T-helper 17 cell (primary cell): ENCODE measurements at regions not wholly inside any gene's neighbourhood (a gene's known extent, or its start where the extent isn't known, plus 50 kb on each side); places are given as distances from the start of the nearest gene placed in this dataset.

Experiments
- ATAC-seq: fragments of 150-1000 bp; cut with Tn5 transposase; 2 replicates; pipeline ENCODE4 v1.10.0; 2021; ENCODE audit warnings: mild to moderate bottlenecking, moderate library complexity
- DNase-seq, 3 donors: peaks; one replicate each; pipeline versions ENCODE4 v3.0.0 to v3.0.0-alpha.2; 2020 to 2021
- H3K9me3 ChIP-seq: one replicate; pipeline ENCODE4 v1.7.0; 2013; ENCODE audit warnings: low read length, mild to moderate bottlenecking; ENCODE audit not compliant: control insufficient read depth, poor library complexity, severe bottlenecking
- H3K27ac Mint-ChIP-seq: one replicate; pipeline ENCODE4 v1.8.0; 2022; ENCODE audit warnings: mild to moderate bottlenecking, moderate library complexity, mixed read lengths
- H3K27me3 Mint-ChIP-seq: one replicate; pipeline ENCODE4 v1.8.0; 2022; ENCODE audit warnings: mixed read lengths
- H3K36me3 Mint-ChIP-seq: one replicate; pipeline ENCODE4 v1.8.0; 2022; ENCODE audit warnings: low read depth, mixed read lengths
- H3K4me1 Mint-ChIP-seq: one replicate; pipeline ENCODE4 v1.8.0; 2022; ENCODE audit warnings: mild to moderate bottlenecking, mixed read lengths
- H3K4me3 Mint-ChIP-seq: one replicate; pipeline ENCODE4 v1.8.0; 2022; ENCODE audit warnings: mild to moderate bottlenecking, moderate library complexity, mixed read lengths

GRCh38 chr15:69595009-69595791, 142.6 kb downstream of the RPLP1 start:
- Mint-ChIP-seq H3K27me3 (peaks cover 44% of the 10 kb centered on the region), H3K27ac (no peak overlapping the region), H3K4me3 (no peak overlapping the region), H3K36me3 (peaks cover 6% of the 10 kb centered on the region), H3K4me1 (peaks cover 12% of the 10 kb centered on the region)
- ATAC-seq (no peak), DNase-seq (no peak)
- H3K9me3 ChIP-seq, result no peaks in the 10 kb centered on the region

DNA sequence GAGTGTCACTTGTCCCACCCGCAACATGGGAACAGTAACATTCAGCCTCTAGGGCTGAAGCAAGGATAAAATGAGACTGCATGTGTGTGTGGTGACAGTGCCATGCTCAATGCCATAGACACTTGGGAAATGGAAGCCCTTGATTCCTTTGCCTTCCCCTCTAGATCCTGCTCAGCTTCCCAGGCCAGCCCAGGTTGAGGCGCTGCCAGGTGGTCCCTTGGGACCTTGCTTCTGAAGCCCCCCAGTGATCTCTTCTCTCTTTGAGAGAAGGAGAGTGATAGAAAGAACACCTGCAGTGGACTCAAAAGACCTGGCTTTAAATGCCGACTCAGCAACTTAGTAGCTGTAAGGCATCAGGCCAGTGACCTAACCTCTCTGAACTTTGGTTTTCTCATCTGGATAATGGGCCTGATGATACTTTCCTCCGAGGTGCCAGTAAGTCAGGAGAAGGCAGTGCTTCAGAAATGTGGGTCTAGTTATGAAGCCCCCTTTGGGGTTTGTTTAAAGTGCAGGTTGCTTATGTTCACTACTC, 144.5 kb downstream of the RPLP1 start:
- Mint-ChIP-seq H3K4me1 (peaks cover 5% of the 10 kb centered on the region), H3K27ac (no peak overlapping the region), H3K27me3 (peaks cover 44% of the 10 kb centered on the region), H3K36me3 (peaks cover 6% of the 10 kb centered on the region), H3K4me3 (no peak overlapping the region)
- no peak for DNase-seq
- H3K9me3 ChIP-seq, result no peaks in the 10 kb centered on the region
- ATAC-seq, result no peak

DNA sequence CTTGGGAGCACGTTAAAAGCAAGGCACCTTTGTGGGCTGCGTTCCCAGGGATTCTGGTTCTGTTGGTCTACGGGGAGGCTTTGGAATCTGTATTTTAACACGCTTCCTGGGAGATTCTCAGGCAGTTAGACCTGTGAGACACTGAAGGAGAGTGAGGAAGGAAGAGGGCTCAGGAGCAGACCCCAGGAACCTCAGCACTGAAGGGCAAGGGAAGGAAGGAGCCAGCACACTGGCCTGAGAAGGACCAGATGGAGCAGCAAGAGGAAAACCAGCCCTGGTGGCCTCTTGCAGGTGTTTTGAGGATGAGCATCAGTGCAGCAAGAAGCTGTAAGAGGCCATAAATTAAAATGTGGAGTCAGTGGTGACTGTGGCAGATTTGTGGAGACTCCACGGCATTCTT, 146.7 kb downstream of the RPLP1 start:
- no peaks in the 10 kb centered on the region for H3K9me3 ChIP-seq
- ATAC-seq (no peak), DNase-seq (no peak)
- H3K4me3 Mint-ChIP-seq, result no peak overlapping the region
- peaks cover 48% of the 10 kb centered on the region for H3K27me3 Mint-ChIP-seq
- peaks cover 9% of the 10 kb centered on the region for H3K36me3 Mint-ChIP-seq
- H3K27ac Mint-ChIP-seq, result peak overlapping the region; percentile 83
- H3K4me1 Mint-ChIP-seq, result peaks cover 7% of the 10 kb centered on the region

DNA sequence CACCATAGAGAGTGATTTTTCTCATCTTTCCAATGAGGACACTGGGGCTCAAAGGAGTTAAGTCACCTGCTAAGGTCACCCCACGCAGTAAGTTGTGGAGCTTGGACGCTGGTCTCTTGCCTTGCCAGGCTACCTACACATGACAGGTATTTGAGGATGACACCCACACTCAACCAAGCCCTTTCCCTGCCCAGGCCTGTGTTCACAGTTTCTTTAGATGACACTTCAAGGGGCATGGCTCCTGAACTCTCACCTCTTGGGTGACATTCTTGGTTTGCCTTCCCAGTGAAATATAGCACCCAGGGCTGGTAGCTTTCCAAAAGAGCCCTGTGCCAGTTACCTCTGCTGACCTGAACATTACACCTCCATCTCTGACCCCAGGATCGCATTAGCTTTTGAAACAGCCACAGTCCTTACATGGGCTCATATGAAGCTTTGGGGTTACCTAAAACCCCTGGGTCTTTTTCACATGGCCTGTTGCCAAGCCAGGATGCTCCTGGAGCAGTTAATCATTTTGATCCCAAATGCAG, 148.0 kb downstream of the RPLP1 start:
- ATAC-seq, result no peak
- H3K27me3 Mint-ChIP-seq, result peaks cover 40% of the 10 kb centered on the region
- no peaks in the 10 kb centered on the region for H3K9me3 ChIP-seq
- H3K27ac Mint-ChIP-seq, result no peak overlapping the region
- peaks cover 9% of the 10 kb centered on the region for H3K36me3 Mint-ChIP-seq
- DNase-seq, result no peak
- H3K4me3 Mint-ChIP-seq, result no peak overlapping the region
- peaks cover 8% of the 10 kb centered on the region for H3K4me1 Mint-ChIP-seq

- ATAC-seq, result no peak
- no peak overlapping the region for H3K4me3 Mint-ChIP-seq
- no peaks in the 10 kb centered on the region for H3K9me3 ChIP-seq
- peaks cover 6% of the 10 kb centered on the region for H3K36me3 Mint-ChIP-seq
- H3K4me1 Mint-ChIP-seq, result peaks cover 16% of the 10 kb centered on the region
- H3K27ac Mint-ChIP-seq, result no peak overlapping the region
- H3K27me3 Mint-ChIP-seq, result peaks cover 29% of the 10 kb centered on the region
- DNase-seq, result no peak
Measured at GRCh38 chr15:69601711-69602504, 149.3 kb downstream of the RPLP1 start.

GRCh38 chr15:69602921-69603320, 150.3 kb downstream of the RPLP1 start:
- DNase-seq (no peak), ATAC-seq (no peak)
- Mint-ChIP-seq H3K4me1 (peaks cover 16% of the 10 kb centered on the region), H3K27ac (no peak overlapping the region), H3K4me3 (no peak overlapping the region), H3K36me3 (peaks cover 3% of the 10 kb centered on the region), H3K27me3 (peaks cover 23% of the 10 kb centered on the region)
- no peaks in the 10 kb centered on the region for H3K9me3 ChIP-seq

DNA sequence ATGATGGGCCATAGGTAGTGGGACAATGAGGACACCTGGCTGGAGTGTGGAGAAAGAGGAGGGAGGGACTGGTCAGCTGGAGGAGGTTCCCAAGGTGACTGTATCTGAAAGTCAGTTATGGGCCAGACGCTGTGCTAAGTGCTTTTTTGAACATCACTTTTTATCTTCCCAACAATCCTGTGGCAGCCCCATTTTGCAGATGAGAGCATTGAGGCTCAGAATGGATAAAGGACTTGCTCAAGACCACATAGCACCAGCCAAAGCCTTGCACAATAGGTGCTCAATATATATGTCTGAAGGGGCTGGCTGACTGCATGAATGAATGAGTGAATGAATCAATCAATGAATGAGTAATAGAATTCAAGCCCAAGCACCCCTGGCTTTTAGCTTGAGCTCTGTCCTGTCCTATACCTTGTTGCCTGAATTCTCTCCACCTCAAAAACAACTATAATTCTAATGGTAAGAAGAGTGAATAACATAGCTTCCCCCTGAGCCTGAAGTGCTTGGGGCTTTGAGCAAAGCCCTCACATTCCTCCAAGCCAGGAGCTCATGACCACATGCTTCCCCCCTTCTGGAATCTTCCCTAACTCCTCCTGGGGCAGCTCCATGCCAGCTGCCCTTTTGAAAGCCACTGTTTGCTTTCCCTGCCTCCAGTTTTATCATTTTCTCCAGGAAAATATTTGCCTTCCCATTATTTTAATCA, 150.9 kb downstream of the RPLP1 start:
- no peak for ATAC-seq
- no peak overlapping the region for H3K4me3 Mint-ChIP-seq

DNA sequence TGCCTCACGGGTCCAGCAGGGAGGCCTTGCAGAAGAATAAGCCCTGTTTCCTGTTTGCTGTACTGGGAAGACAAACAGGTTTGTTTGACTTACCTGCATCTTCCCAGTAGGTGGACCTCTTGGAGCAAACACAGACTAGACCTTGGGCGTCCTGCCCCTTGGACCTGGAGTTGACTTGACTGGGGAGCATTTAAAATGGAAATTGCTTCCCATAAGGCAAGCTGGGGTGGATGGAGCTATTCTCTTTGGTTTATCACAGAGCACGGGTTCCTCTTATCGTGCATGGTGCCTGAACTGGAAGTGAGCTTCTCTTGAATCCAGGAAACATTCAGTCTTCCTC, 151.4 kb downstream of the RPLP1 start:
- H3K9me3 ChIP-seq, result no peaks in the 10 kb centered on the region
- ATAC-seq (no peak), DNase-seq (no peak)
- Mint-ChIP-seq H3K36me3 (peaks cover 3% of the 10 kb centered on the region), H3K27ac (no peak overlapping the region), H3K4me1 (peaks cover 16% of the 10 kb centered on the region), H3K27me3 (peaks cover 12% of the 10 kb centered on the region), H3K4me3 (no peak overlapping the region)

More for the DNA sequence above, 150.9 kb downstream of the RPLP1 start:
- peaks cover 3% of the 10 kb centered on the region for H3K36me3 Mint-ChIP-seq
- no peak overlapping the region for H3K27ac Mint-ChIP-seq
- H3K27me3 Mint-ChIP-seq, result peaks cover 17% of the 10 kb centered on the region
- H3K4me1 Mint-ChIP-seq, result peaks cover 16% of the 10 kb centered on the region
- H3K9me3 ChIP-seq, result no peaks in the 10 kb centered on the region
- DNase-seq, result no peak

DNA sequence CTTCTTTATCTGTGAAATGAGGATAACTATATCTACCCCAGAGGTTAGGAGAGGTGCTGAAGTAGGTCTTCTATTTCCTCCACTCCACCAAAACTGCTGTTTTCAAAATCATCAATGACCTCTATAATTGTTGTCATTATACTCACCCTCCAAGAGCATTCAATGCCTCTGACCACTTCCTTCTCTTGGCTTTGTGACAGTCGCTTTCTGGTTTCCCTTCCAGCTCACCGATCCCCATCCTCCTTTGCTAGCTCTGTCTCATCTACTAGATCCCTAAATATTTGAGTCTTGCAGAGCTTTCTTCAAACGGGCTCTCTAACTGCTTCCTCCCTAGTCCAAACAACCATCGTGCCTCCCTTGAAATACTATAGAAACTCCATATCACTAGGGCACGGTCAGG, 153.5 kb downstream of the RPLP1 start:
- no peak for ATAC-seq
- no peaks in the 10 kb centered on the region for H3K9me3 ChIP-seq
- peaks cover 5% of the 10 kb centered on the region for H3K36me3 Mint-ChIP-seq
- no peak overlapping the region for H3K27ac Mint-ChIP-seq
- peaks cover 7% of the 10 kb centered on the region for H3K27me3 Mint-ChIP-seq
- H3K4me1 Mint-ChIP-seq, result peaks cover 14% of the 10 kb centered on the region
- H3K4me3 Mint-ChIP-seq, result no peak overlapping the region
- DNase-seq, result no peak

- Mint-ChIP-seq H3K4me1 (peaks cover 14% of the 10 kb centered on the region), H3K4me3 (no peak overlapping the region), H3K27me3 (peaks cover 7% of the 10 kb centered on the region), H3K36me3 (peaks cover 5% of the 10 kb centered on the region), H3K27ac (no peak overlapping the region)
- ATAC-seq (no peak), DNase-seq (no peak)
- H3K9me3 ChIP-seq, result no peaks in the 10 kb centered on the region
Measured at GRCh38 chr15:69606921-69607500, 154.4 kb downstream of the RPLP1 start.

DNA sequence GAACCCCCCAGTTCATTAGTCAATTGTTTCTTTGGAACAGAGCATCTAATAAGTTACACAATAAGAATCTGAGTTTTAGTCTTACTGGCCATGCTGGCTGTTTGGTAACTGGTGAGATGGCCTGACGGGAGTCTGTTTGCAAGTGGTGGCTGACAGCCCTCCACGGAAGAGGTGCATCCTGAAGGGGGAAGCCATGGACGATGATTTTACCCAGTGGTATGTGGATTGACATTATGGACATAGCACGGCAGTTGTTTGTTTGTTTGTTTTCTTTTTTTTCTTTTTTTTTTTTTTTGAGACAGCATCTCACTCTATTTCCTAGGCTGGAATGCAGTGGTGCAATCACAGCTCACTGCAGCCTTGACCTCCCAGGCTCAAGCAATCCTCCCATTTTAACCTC, 156.0 kb downstream of the RPLP1 start:
- Mint-ChIP-seq H3K4me3 (no peak overlapping the region), H3K27ac (no peak overlapping the region), H3K4me1 (peaks cover 11% of the 10 kb centered on the region), H3K27me3 (no peaks in the 10 kb centered on the region), H3K36me3 (peaks cover 2% of the 10 kb centered on the region)
- DNase-seq, result no peak
- ATAC-seq, result no peak
- no peaks in the 10 kb centered on the region for H3K9me3 ChIP-seq

DNA sequence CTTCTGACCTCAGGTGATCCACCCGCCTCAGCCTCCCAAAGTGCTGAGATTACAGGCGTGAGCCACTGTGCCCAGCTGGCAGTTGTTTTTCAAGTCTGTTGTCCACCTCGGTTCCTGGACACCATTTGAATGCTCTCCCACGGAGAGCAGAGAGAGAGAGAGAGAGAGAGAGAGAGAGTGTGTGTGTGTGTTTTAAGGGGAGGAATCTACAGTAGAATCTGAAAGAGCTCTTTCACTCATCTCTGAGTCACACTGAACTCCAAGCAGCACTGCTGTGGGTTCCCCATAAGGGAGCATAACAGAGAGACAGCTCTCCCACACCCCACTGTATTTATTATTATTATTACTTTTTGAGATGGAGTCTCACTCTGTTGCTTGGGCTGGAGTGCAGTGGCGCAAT, 156.6 kb downstream of the RPLP1 start:
- Mint-ChIP-seq H3K27ac (no peak overlapping the region), H3K27me3 (no peaks in the 10 kb centered on the region), H3K36me3 (peaks cover 2% of the 10 kb centered on the region), H3K4me3 (no peak overlapping the region), H3K4me1 (peaks cover 11% of the 10 kb centered on the region)
- no peak for ATAC-seq
- no peaks in the 10 kb centered on the region for H3K9me3 ChIP-seq
- no peak for DNase-seq

- Mint-ChIP-seq H3K36me3 (peaks cover 2% of the 10 kb centered on the region), H3K27ac (no peak overlapping the region), H3K4me3 (no peak overlapping the region), H3K27me3 (peaks cover under 1% of the 10 kb centered on the region), H3K4me1 (peaks cover 11% of the 10 kb centered on the region)
- ATAC-seq, result no peak
- no peak for DNase-seq
- H3K9me3 ChIP-seq, result no peaks in the 10 kb centered on the region
Measured at GRCh38 chr15:69609776-69610175, 157.2 kb downstream of the RPLP1 start.
